Fibroblast of skin of right quadriceps (primary cell): ENCODE measurements at regions not wholly inside any gene's neighbourhood (a gene's known extent, or its start where the extent isn't known, plus 50 kb on each side); places are given as distances from the start of the nearest gene placed in this dataset.
A peak's percentile ranks its signal among the peaks of the same experiment; 100 is the strongest.
"Not testable (repeated sequence)": the region's sequence is repeated elsewhere in the genome, so short reads cannot be mapped to it uniquely, and the experiment has no call there.

Experiments used
- DNase-seq: peaks from one replicate; pipeline ENCODE4 v3.0.0-alpha.2; 2013

DNA sequence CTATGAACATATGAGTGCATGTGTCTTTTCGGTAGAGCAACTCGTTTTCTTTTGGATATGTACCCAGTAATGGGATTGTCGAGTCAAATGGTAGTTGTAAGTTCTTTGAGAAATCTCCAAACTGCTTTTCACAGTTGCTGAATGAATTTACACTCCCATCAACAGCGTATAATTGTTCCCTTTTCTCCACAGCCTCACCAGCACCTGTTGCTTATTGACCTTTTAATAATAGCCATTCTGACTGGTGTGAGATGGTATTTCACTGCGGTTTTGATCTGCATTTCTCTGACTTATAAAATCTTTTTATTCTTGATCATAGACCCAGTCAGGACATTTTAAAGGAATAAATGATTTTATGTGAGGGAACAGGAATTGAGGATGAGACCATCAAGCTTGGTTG, 165.0 kb upstream of the KCTD3 start:
- DNase-seq = no peak

GRCh38 chr1:215405211-215405610, 161.9 kb upstream of the KCTD3 start:
- DNase-seq = peak; percentile 41

DNA sequence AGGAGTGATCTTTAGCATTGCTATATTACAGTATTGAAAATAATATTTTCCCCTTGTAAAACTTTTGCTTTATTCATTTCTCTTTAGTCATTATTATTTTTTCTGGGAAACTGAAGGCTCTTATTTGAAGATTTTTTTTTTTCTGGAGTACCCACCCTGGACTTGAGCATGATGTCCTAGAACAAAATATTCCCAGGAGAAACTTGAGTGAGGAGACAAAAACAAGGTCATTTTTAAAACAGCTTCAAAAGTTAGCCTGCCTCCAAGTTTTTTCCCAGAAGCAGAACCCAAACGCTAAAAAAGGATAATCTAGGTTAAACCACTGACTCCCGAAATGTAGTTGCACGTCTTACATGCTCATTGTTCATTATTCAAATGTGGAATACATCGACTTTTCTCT, 160.2 kb upstream of the KCTD3 start:
- no peak for DNase-seq

GRCh38 chr1:215407575-215407974, 159.5 kb upstream of the KCTD3 start:
- no peak for DNase-seq

DNA sequence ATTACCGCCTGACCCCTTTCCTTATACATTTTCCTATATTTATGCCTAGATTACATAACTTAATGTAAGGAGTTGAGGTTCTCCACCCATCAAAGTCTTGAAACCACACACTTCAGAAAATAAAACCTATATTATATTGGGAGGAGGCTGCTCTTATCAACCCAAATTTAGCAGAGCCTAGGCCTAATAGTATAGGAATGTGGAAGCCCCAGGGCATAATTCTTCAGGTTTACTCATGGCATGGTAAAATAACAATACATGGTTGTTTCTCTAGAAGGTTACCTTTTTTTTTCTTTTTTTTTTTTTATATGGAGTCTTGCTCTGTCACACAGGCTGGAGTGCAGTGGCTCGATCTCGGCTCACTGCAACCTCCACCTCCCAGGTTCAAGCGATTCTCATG, 157.6 kb upstream of the KCTD3 start:
- not testable (repeated sequence) for DNase-seq

DNA sequence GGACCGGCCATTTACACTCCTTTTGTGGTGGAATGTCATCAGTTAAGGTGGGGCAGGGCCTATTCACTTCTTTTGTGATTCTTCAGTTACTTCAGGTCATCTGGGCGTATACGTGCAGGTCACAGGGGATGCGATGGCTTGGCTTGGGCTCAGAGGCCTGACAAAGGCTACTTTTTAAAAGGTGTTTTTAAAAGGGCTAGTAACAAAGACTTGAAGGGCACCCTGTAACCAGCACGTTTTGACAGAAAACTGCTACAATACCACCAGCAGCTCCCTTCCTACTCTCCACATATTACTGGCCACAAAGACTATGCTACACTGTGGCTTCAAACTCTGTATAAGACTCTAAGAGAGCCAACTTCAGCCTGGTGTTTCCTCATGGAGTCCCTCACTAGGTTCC, 151.6 kb upstream of the KCTD3 start:
- not testable (repeated sequence) for DNase-seq

DNA sequence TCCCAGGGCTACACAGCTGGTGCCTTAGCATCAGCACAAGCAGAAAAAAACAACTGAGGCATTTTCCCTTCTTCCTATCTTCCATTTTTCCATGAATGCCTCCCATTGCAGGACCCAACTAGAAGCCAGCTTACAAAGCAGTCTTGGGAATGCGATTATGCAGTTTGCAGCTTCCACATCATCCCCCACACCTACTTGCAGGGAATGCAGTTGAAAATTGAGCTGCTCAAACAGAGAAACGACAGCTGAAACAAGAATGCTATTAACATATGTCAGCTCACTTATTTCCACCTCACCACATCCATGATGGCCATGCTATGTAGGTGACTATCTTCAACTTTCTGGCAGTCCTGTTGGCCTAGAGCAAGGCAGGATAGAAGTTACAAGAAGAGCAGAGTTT, 150.6 kb upstream of the KCTD3 start:
- peak; percentile 20 for DNase-seq

GRCh38 chr1:215417122-215417521, 150.0 kb upstream of the KCTD3 start:
- DNase-seq = peak; percentile 50

- peak; percentile 18 for DNase-seq
These were observed 148.1 kb upstream of the KCTD3 start for GRCh38 chr1:215418876-215419447.

GRCh38 chr1:215421744-215422143, 145.4 kb upstream of the KCTD3 start:
- DNase-seq = peak; percentile 45

DNA sequence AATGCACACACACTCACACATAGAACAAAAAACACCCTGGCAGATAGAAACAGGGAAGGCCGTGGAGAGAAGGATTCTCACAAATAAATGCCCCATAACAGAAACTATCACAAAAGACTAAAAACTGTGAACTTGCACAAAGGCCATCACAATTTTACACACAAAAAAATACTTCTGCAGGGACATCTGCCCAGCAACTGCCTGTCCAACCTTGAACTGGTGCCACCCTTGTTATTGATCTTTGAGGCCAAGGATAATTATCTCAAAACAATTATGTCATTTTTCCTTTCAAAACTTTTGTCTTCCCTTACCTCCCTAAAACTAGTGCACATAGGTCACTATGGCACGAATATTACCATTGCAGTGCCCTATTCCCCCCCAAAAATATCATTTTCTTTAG, 143.8 kb upstream of the KCTD3 start:
- no peak for DNase-seq

GRCh38 chr1:215425138-215425537, 142.0 kb upstream of the KCTD3 start:
- DNase-seq = no peak

DNA sequence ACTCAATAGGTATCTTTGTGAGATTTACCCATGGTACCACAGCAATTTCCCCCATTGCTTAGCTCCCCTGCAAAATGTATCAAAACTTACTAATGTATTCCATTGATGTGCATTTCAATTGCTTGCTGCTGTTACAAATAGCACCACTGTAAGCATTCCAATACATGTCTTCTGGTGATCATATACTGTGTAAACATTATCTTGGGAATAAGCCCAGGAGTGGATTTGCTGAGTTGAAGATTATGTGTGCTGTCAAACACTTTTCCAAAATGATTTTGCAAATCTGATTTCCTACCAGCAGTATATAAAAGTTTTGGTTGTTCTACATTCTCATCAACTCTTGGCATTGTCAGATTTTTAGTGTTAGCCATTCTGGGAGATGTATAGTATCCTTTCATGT, 141.0 kb upstream of the KCTD3 start:
- no peak for DNase-seq

DNA sequence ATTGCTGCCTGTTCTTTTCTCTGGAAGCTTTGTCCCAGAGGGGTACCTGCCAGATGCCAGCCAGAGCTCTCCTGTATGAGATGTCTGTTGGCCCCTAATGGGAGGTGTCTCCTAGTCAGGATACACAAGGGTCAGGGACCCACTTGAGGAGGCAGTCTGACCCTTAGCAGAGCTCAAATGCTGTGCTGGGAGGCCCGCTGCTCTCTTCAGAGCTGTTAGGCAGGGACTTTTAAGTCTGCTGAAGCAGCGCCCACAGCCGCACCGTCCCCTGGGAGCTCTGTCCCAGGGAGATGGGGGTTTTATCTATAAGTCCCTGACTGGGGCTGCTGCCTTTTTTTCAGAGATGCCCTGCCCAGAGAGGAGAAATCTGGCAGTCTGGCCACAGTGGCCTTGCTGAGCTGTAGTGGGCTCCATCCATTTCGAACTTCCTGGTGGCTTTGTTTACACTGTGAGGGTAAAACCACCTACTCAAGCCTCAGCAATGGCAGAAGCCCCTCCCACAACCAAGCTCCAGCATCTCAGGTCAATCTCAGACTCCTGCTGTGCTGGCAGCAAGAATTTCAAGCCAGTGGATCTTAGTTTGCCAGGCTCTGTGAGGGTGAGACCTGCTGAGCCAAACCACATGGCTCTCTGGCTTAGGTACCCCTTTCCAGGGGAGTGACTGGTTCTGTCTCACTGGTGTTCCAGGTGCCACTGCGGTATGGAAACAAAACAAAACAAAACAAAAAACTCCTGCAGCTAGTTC, 134.4 kb upstream of the KCTD3 start:
- not testable (repeated sequence) for DNase-seq

DNA sequence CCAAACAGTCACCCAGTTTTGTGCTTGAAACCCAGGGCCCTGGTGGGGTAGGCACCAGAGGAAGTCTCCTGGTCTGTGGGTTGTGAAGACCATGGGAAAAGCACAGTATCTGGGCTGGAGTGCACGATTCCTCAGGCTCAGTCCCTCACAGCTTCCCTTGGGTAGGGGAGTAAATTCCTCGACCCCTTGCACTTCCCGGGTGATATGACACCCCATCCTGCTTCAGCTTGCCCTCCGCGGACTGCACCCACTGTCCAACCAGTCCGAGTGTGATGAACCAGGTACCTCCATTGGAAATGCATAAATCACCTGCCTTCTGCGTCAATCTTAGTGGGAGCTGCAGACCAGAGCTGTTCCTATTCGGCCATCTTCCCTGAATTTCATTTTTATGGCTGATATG, 133.9 kb upstream of the KCTD3 start:
- DNase-seq = no peak

- DNase-seq = no peak
These were observed 127.6 kb upstream of the KCTD3 start for GRCh38 chr1:215439549-215439948.

GRCh38 chr1:215444715-215445414, 122.2 kb upstream of the KCTD3 start:
- no peak for DNase-seq

- peak; percentile 17 for DNase-seq
These were observed 119.1 kb upstream of the KCTD3 start for GRCh38 chr1:215448014-215448413.

DNA sequence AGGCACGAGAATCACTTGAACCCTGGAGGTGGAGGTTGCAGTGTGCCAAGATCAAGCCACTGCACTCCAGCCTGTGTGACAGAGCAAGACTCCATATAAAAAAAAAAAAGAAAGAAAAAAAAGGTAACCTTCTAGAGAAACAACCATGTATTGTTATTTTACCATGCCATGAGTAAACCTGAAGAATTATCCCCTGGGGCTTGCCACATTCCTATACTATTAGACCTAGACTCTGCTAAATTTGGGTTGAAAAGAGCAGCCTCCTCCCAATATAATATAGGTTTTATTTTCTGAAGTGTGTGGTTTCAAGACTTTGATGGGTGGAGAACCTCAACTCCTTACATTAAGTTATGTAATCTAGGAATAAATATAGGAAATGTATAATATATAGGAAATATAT, 118.0 kb upstream of the KCTD3 start:
- DNase-seq = peak; percentile 48

DNA sequence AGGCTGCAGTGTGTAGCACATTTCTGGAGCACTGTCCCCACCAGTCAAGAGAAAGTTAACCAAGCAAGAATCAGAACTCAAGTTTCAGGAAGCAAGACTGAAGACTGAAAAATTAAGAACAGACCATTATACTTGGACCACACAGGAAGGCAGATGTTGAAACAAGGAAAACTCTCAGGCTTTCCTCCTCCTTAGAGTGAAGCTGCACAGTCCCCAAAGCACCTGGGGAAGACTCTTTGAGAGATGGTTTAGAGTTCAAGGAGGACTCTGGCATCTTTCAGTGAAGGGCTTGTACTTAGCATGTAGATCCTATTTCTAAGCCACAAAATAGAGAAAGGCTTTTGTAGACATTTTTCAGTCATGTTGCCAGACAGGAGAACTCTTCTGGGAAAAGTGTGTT, 113.7 kb upstream of the KCTD3 start:
- DNase-seq = no peak

- no peak for DNase-seq
These were observed 109.9 kb upstream of the KCTD3 start for GRCh38 chr1:215457213-215457612.

DNA sequence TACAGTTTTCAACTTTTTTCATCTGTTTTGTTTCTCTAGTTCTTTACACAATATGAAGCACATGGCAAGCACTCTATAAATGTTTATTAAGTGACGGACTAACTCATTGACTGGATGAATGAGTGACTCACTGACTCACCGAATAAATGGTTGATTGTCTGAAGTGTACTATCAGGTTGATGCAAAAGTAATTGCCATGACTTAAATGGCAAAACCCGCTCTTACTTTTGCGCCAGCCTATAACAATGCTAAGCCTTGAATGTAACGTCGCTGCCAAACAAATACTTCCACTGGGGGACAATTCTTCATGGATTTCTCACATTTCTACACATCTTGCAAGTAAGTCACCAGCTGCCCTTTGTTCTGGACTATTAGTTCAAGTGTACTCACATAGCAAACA, 109.0 kb upstream of the KCTD3 start:
- no peak for DNase-seq

DNA sequence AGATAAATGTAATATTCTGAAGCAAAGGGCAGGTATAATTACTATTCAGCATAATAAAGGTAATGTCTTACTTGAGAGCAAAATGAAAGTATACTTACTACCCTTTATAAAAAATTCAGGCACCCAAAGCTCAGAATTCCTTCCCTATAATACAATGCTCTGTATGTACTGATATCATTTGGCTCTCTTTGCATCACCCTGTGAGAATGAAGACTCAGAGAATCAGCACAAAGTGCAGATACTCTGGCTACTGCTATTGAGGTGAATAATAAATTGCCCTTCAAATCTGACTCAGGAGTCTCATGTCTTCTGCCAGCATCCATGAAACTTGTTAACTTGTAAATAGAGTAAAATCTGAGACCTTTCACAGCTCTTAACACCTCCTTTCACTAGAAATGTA, 108.5 kb upstream of the KCTD3 start:
- no peak for DNase-seq

DNA sequence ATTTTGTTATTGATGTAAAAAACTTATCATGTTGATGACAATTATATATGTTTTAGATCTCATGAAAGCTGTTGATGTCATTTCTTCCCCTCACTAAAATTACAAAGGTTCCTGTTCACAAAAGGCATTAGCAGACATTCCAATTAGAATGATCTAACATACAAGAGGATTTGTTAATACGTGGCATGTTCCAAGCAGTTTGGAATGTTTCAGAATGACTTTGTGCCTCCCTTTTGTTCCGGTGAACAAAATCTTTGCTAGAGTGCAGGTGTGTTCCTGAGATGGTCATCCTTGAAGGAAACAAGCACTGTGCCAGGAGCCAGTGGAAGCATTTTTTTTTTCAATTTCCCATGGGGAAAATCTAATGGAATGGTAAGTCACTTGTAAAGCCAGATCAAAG, 108.0 kb upstream of the KCTD3 start:
- DNase-seq = no peak
